ENCODE measurements at regions not wholly inside any gene's neighbourhood (a gene's known extent, or its start where the extent isn't known, plus 50 kb on each side); places are given as distances from the start of the nearest gene placed in this dataset.

GRCh38 chr3:127370906-127371305, 83.1 kb upstream of the PRR20G start:
- DNase-seq: no peak

- no peak for DNase-seq
These were observed 81.6 kb upstream of the PRR20G start for GRCh38 chr3:127369356-127369935.

- no peak for DNase-seq
These were observed 80.6 kb upstream of the PRR20G start for GRCh38 chr3:127368186-127369032.

- no peak for DNase-seq
These were observed 79.7 kb upstream of the PRR20G start for GRCh38 chr3:127367593-127367992.

GRCh38 chr3:127366383-127366782, 78.5 kb upstream of the PRR20G start:
- no peak for DNase-seq

- DNase-seq: no peak
These were observed 77.4 kb upstream of the PRR20G start for GRCh38 chr3:127365163-127365798.

- DNase-seq: no peak
These were observed 76.0 kb upstream of the PRR20G start for GRCh38 chr3:127363891-127364290.

GRCh38 chr3:127363171-127363570, 75.3 kb upstream of the PRR20G start:
- DNase-seq: no peak

GRCh38 chr3:127360647-127361046, 72.8 kb upstream of the PRR20G start:
- DNase-seq: no peak

- no peak for DNase-seq
These were observed 70.8 kb upstream of the PRR20G start for GRCh38 chr3:127358641-127359040.

GRCh38 chr3:127356381-127356780, 68.5 kb upstream of the PRR20G start:
- no peak for DNase-seq

GRCh38 chr3:127354761-127355160, 66.9 kb upstream of the PRR20G start:
- DNase-seq: no peak

- no peak for DNase-seq
These were observed 64.8 kb upstream of the PRR20G start for GRCh38 chr3:127352612-127353011.

- no peak for DNase-seq
These were observed 64.0 kb upstream of the PRR20G start for GRCh38 chr3:127351775-127352350.

GRCh38 chr3:127351321-127351720, 63.5 kb upstream of the PRR20G start:
- DNase-seq: no peak

GRCh38 chr3:127350172-127351050, 62.6 kb upstream of the PRR20G start:
- DNase-seq: no peak

GRCh38 chr3:127349501-127350171, 61.8 kb upstream of the PRR20G start:
- DNase-seq: no peak

GRCh38 chr3:127342735-127343134, 54.9 kb upstream of the PRR20G start:
- DNase-seq: no peak

GRCh38 chr3:127339928-127340861, 52.3 kb upstream of the PRR20G start:
- no peak for DNase-seq

GRCh38 chr3:127339016-127339415, 51.2 kb upstream of the PRR20G start:
- DNase-seq: no peak
